Osteoblast (primary cell): ENCODE measurements at regions not wholly inside any gene's neighbourhood (a gene's known extent, or its start where the extent isn't known, plus 50 kb on each side); places are given as distances from the start of the nearest gene placed in this dataset.

Source experiments
- DNase-seq: peaks from one replicate; pipeline ENCODE4 v3.0.0; 2011; ENCODE audit warnings: low spot score, mixed read lengths; ENCODE audit not compliant: insufficient read length; ENCODE audit errors: missing footprints
- H2AFZ ChIP-seq: 2 replicates; pipeline ENCODE4 v1.6.0; 2011; ENCODE audit warnings: mild to moderate bottlenecking, low read length
- H3K27ac ChIP-seq: 2 replicates; pipeline ENCODE4 v1.5.1; 2011; ENCODE audit warnings: mild to moderate bottlenecking, low read depth, low read length, moderate library complexity
- H3K27me3 ChIP-seq: 2 replicates; pipeline ENCODE4 v1.6.0; 2012; ENCODE audit warnings: mild to moderate bottlenecking, control low read depth, inconsistent platforms, low read length, moderate library complexity; ENCODE audit not compliant: insufficient read depth
- H3K36me3 ChIP-seq: 2 replicates; pipeline ENCODE4 v1.5.1; 2011; ENCODE audit warnings: mild to moderate bottlenecking, low read length, control low read depth, moderate library complexity; ENCODE audit not compliant: insufficient read depth
- H3K4me1 ChIP-seq: 2 replicates; pipeline ENCODE4 v1.5.1; 2011; ENCODE audit warnings: mild to moderate bottlenecking, low read length, control low read depth, moderate library complexity; ENCODE audit not compliant: insufficient read depth
- H3K4me2 ChIP-seq: 2 replicates; pipeline ENCODE4 v1.6.0; 2011; ENCODE audit warnings: mild to moderate bottlenecking, low read length; ENCODE audit not compliant: insufficient read depth
- H3K4me3 ChIP-seq: fragments of 200-600 bp; sonication (generic); 3 replicates; pipeline ENCODE4 v1.5.1; 2012; ENCODE audit warnings: mild to moderate bottlenecking, low read length, inconsistent platforms; ENCODE audit not compliant: insufficient read depth
- H3K79me2 ChIP-seq: 2 replicates; pipeline ENCODE4 v1.6.0; 2012; ENCODE audit warnings: mild to moderate bottlenecking, low read length, control low read depth, inconsistent platforms; ENCODE audit not compliant: insufficient read depth
- H3K9me3 ChIP-seq: 2 replicates; pipeline ENCODE4 v1.5.1; 2011; ENCODE audit warnings: low read depth, low read length, control low read depth
- H4K20me1 ChIP-seq: 2 replicates; pipeline ENCODE4 v1.6.0; 2012; ENCODE audit warnings: mild to moderate bottlenecking, low read length, control low read depth; ENCODE audit not compliant: insufficient read depth
- CTCF ChIP-seq: IDR thresholded peaks from 2 replicates; pipeline ENCODE4 v1.5.1; 2011; ENCODE audit warnings: mild to moderate bottlenecking, low read depth, low read length, moderate library complexity; ENCODE audit errors: extremely low read depth

- H3K9me3 ChIP-seq, result no peaks in the 10 kb centered on the region
- no peak overlapping the region for H3K4me2 ChIP-seq
- H3K4me1 ChIP-seq, result no peaks in the 10 kb centered on the region
- H3K27ac ChIP-seq, result no peak overlapping the region
- no peak for DNase-seq
- H4K20me1 ChIP-seq, result no peaks in the 10 kb centered on the region
- no peak for TF ChIP-seq CTCF
- no peaks in the 10 kb centered on the region for H3K27me3 ChIP-seq
- H3K4me3 ChIP-seq, result no peak overlapping the region
- no peaks in the 10 kb centered on the region for H3K79me2 ChIP-seq
- H2AFZ ChIP-seq, result no peak overlapping the region
- no peaks in the 10 kb centered on the region for H3K36me3 ChIP-seq
Measured at GRCh38 chr14:42014301-42014700, 407.6 kb downstream of the LRFN5 start.

- Histone ChIP-seq H4K20me1 (no peaks in the 10 kb centered on the region), H3K4me2 (no peak overlapping the region), H3K27me3 (no peaks in the 10 kb centered on the region), H3K4me3 (no peak overlapping the region), H3K79me2 (no peaks in the 10 kb centered on the region), H3K9me3 (no peaks in the 10 kb centered on the region), H3K4me1 (no peaks in the 10 kb centered on the region), H3K36me3 (no peaks in the 10 kb centered on the region), H2AFZ (no peak overlapping the region), H3K27ac (no peak overlapping the region)
- DNase-seq, result no peak
- no peak for TF ChIP-seq CTCF
Measured at GRCh38 chr14:42013559-42013958, 406.9 kb downstream of the LRFN5 start.

- Histone ChIP-seq H3K27ac (no peak overlapping the region), H3K9me3 (no peaks in the 10 kb centered on the region), H4K20me1 (no peaks in the 10 kb centered on the region), H2AFZ (no peak overlapping the region), H3K36me3 (no peaks in the 10 kb centered on the region), H3K4me3 (no peak overlapping the region), H3K79me2 (no peaks in the 10 kb centered on the region), H3K4me1 (no peaks in the 10 kb centered on the region), H3K4me2 (no peak overlapping the region), H3K27me3 (no peaks in the 10 kb centered on the region)
- DNase-seq, result no peak
- no peak for TF ChIP-seq CTCF
Measured at GRCh38 chr14:42013153-42013552, 406.5 kb downstream of the LRFN5 start.

GRCh38 chr14:42011221-42011620 lies 404.5 kb downstream of the LRFN5 start:
- Histone ChIP-seq H4K20me1 (no peaks in the 10 kb centered on the region), H3K79me2 (no peaks in the 10 kb centered on the region), H3K36me3 (no peaks in the 10 kb centered on the region), H3K27me3 (no peaks in the 10 kb centered on the region), H3K27ac (no peak overlapping the region), H3K4me3 (no peak overlapping the region), H3K4me1 (no peaks in the 10 kb centered on the region), H2AFZ (no peak overlapping the region), H3K4me2 (no peak overlapping the region), H3K9me3 (no peaks in the 10 kb centered on the region)
- no peak for TF ChIP-seq CTCF
- no peak for DNase-seq
